ENCODE measurements at regions not wholly inside any gene's neighbourhood (a gene's known extent, or its start where the extent isn't known, plus 50 kb on each side); places are given as distances from the start of the nearest gene placed in this dataset.

GRCh38 chr3:14057701-14058100 lies 67.0 kb downstream of the CHCHD4 start:
- H3K4me3 ChIP-seq (ENCODE audit: low read length): no peak overlapping the region
- TF ChIP-seq CTCF (IDR thresholded peaks at IDR 0.05; ENCODE audit: insufficient read depth, low read depth, low read length, missing control alignments): no peak
- DNase-seq (ENCODE audit: low read depth): peak; percentile 30

- H3K4me3 ChIP-seq (ENCODE audit: low read length): no peak overlapping the region
- TF ChIP-seq CTCF (IDR thresholded peaks at IDR 0.05; ENCODE audit: insufficient read depth, low read depth, low read length, missing control alignments): no peak
- peak; percentile 69 for DNase-seq (ENCODE audit: low read depth)
Observed at GRCh38 chr3:14047841-14048240, 76.8 kb downstream of the CHCHD4 start.

- no peak for TF ChIP-seq CTCF (IDR thresholded peaks at IDR 0.05; ENCODE audit: insufficient read depth, low read depth, low read length, missing control alignments)
- no peak for DNase-seq (ENCODE audit: low read depth)
- H3K4me3 ChIP-seq (ENCODE audit: low read length): no peak overlapping the region
Observed at GRCh38 chr3:14047027-14047426, 77.6 kb downstream of the CHCHD4 start.

- peak; percentile 10 for DNase-seq (ENCODE audit: low read depth)
- no peak for TF ChIP-seq CTCF (IDR thresholded peaks at IDR 0.05; ENCODE audit: insufficient read depth, low read depth, low read length, missing control alignments)
- H3K4me3 ChIP-seq (ENCODE audit: low read length): no peak overlapping the region
Observed at GRCh38 chr3:14042680-14043079, 82.0 kb downstream of the CHCHD4 start.

GRCh38 chr3:14039149-14039548 lies 85.5 kb downstream of the CHCHD4 start:
- no peak overlapping the region for H3K4me3 ChIP-seq (ENCODE audit: low read length)
- TF ChIP-seq CTCF (IDR thresholded peaks at IDR 0.05; ENCODE audit: insufficient read depth, low read depth, low read length, missing control alignments): no peak
- no peak for DNase-seq (ENCODE audit: low read depth)

GRCh38 chr3:14037211-14037610 lies 87.5 kb downstream of the CHCHD4 start:
- DNase-seq (ENCODE audit: low read depth): no peak
- TF ChIP-seq CTCF (IDR thresholded peaks at IDR 0.05; ENCODE audit: insufficient read depth, low read depth, low read length, missing control alignments): no peak
- H3K4me3 ChIP-seq (ENCODE audit: low read length): no peak overlapping the region

- TF ChIP-seq CTCF (IDR thresholded peaks at IDR 0.05; ENCODE audit: insufficient read depth, low read depth, low read length, missing control alignments): no peak
- no peak for DNase-seq (ENCODE audit: low read depth)
Observed at GRCh38 chr3:14033023-14033422, 91.6 kb downstream of the CHCHD4 start.

More at GRCh38 chr3:14033023-14033422, 91.6 kb downstream of the CHCHD4 start:
- H3K4me3 ChIP-seq (ENCODE audit: low read length): no peak overlapping the region
